ENCODE measurements at regions not wholly inside any gene's neighbourhood (a gene's known extent, or its start where the extent isn't known, plus 50 kb on each side); places are given as distances from the start of the nearest gene placed in this dataset.

- TF ChIP-seq POLR2A (IDR thresholded peaks at IDR 0.05; ENCODE audit: low read depth, low read length): no peak
- TF ChIP-seq POLR2AphosphoS5 (IDR thresholded peaks at IDR 0.05; ENCODE audit: low read depth, low read length): no peak
- no peak for TF ChIP-seq TAF1 (IDR thresholded peaks at IDR 0.05; ENCODE audit: low read depth, low read length)
- no peak for TF ChIP-seq PAX5 (IDR thresholded peaks at IDR 0.05; ENCODE audit: insufficient read depth, low read length, severe bottlenecking)
- no peak for TF ChIP-seq SPI1 (IDR thresholded peaks at IDR 0.05; ENCODE audit: low read depth, low read length)
- no peak for TF ChIP-seq POU2F2 (IDR thresholded peaks at IDR 0.05; ENCODE audit: low read depth, low read length)
Measured at GRCh38 chr6:121764493-121764892, 329.0 kb downstream of the GJA1 start.
